GM19455 (cell line): ENCODE measurements at regions not wholly inside any gene's neighbourhood (a gene's known extent, or its start where the extent isn't known, plus 50 kb on each side); places are given as distances from the start of the nearest gene placed in this dataset.
"Not testable (repeated sequence)": the region's sequence is repeated elsewhere in the genome, so short reads cannot be mapped to it uniquely, and the experiment has no call there.

ENCODE experiments used
- ATAC-seq: cut with Tn5 transposase; IDR thresholded peaks from one replicate; pipeline ENCODE4 v1.9.1; 2021; ENCODE audit not compliant: unreplicated experiment

- no peak for ATAC-seq
Measured at GRCh38 chr16:10232757-10233156, 50.5 kb upstream of the GRIN2A start.

GRCh38 chr16:10239640-10240039, 57.4 kb upstream of the GRIN2A start:
- no peak for ATAC-seq

- ATAC-seq: no peak
Measured at GRCh38 chr16:10240854-10241613, 58.8 kb upstream of the GRIN2A start.

GRCh38 chr16:10242097-10242496, 59.9 kb upstream of the GRIN2A start:
- ATAC-seq: no peak

GRCh38 chr16:10242916-10243315, 60.7 kb upstream of the GRIN2A start:
- ATAC-seq: no peak

GRCh38 chr16:10245002-10245401, 62.8 kb upstream of the GRIN2A start:
- ATAC-seq: no peak

GRCh38 chr16:10250137-10250828, 68.1 kb upstream of the GRIN2A start:
- no peak for ATAC-seq

- no peak for ATAC-seq
Measured at GRCh38 chr16:10252155-10252554, 69.9 kb upstream of the GRIN2A start.

GRCh38 chr16:10253409-10253808, 71.2 kb upstream of the GRIN2A start:
- no peak for ATAC-seq

- ATAC-seq: no peak
Measured at GRCh38 chr16:10255728-10256127, 73.5 kb upstream of the GRIN2A start.

GRCh38 chr16:10256784-10257641, 74.8 kb upstream of the GRIN2A start:
- no peak for ATAC-seq

GRCh38 chr16:10257642-10258251, 75.5 kb upstream of the GRIN2A start:
- ATAC-seq: not testable (repeated sequence)

- ATAC-seq: not testable (repeated sequence)
Measured at GRCh38 chr16:10258930-10259603, 76.8 kb upstream of the GRIN2A start.

GRCh38 chr16:10261077-10261476, 78.8 kb upstream of the GRIN2A start:
- ATAC-seq: no peak

- not testable (repeated sequence) for ATAC-seq
Measured at GRCh38 chr16:10261526-10261925, 79.3 kb upstream of the GRIN2A start.

- no peak for ATAC-seq
Measured at GRCh38 chr16:10262377-10263132, 80.3 kb upstream of the GRIN2A start.

- ATAC-seq: no peak
Measured at GRCh38 chr16:10265770-10266615, 83.8 kb upstream of the GRIN2A start.

- no peak for ATAC-seq
Measured at GRCh38 chr16:10266809-10267208, 84.6 kb upstream of the GRIN2A start.

GRCh38 chr16:10269632-10270031, 87.4 kb upstream of the GRIN2A start:
- ATAC-seq: no peak
